Spleen (tissue), 11 donors: ENCODE measurements at regions not wholly inside any gene's neighbourhood (a gene's known extent, or its start where the extent isn't known, plus 50 kb on each side); places are given as distances from the start of the nearest gene placed in this dataset.

Experiments used
- DNase-seq: peaks from one replicate; pipeline ENCODE4 v3.0.0-alpha.2; 2020
- H3K27ac ChIP-seq, 8 donors: fragments of 200-600 bp; sonication (generic) in 7 of 8; 1 replicate in 4 of 8; 2 replicates in 4 of 8; pipeline versions ENCODE4 v1.5.0 to v1.8.0; 2016 to 2021; ENCODE audit warnings: inconsistent platforms in 4 of 8, mild to moderate bottlenecking in 4 of 8, moderate library complexity in 1 of 8
- H3K27me3 ChIP-seq, 7 donors: fragments of 200-600 bp; sonication (generic) in 6 of 7; replicated peaks in 1 of 7; 1 replicate in 4 of 7; 2 replicates in 3 of 7; pipeline versions ENCODE4 v1.5.0 to v1.8.0; 2016 to 2021; ENCODE audit warnings: inconsistent platforms in 3 of 7, mild to moderate bottlenecking in 1 of 7
- H3K36me3 ChIP-seq, 6 donors: fragments of 200-600 bp; sonication (generic) in 5 of 6; 1 replicate in 4 of 6; 2 replicates in 2 of 6; pipeline versions ENCODE4 v1.5.0 to v1.8.0; 2016 to 2021; ENCODE audit warnings: inconsistent platforms in 2 of 6
- H3K4me1 ChIP-seq, 6 donors: fragments of 200-600 bp; sonication (generic) in 5 of 6; 1 replicate in 3 of 6; 2 replicates in 3 of 6; pipeline versions ENCODE4 v1.5.0 to v1.8.0; 2016 to 2021; ENCODE audit warnings: inconsistent platforms in 3 of 6
- H3K4me3 ChIP-seq, 8 donors: fragments of 200-600 bp; sonication (generic) in 7 of 8; 1 replicate in 4 of 8; 2 replicates in 4 of 8; pipeline versions ENCODE4 v1.5.0 to v1.8.0; 2016 to 2021; ENCODE audit warnings: inconsistent platforms in 4 of 8, mild to moderate bottlenecking in 4 of 8, moderate library complexity in 2 of 8
- H3K9me3 ChIP-seq, 8 donors: fragments of 200-600 bp; sonication (generic) in 7 of 8; 1 replicate in 4 of 8; 2 replicates in 4 of 8; pipeline versions ENCODE4 v1.5.0 to v1.8.0; 2016 to 2021; ENCODE audit warnings: inconsistent platforms in 4 of 8
- POLR2A ChIP-seq, 3 donors: fragments of 450-650 bp; IDR thresholded peaks; one replicate each; pipeline ENCODE4 v1.5.1; 2017; ENCODE audit warnings: antibody characterized with exemption in 3 of 3, mild to moderate bottlenecking in 1 of 3
- POLR2AphosphoS5 ChIP-seq, 3 donors: sonication (generic); formaldehyde crosslinking; IDR thresholded peaks; one replicate each; pipeline ENCODE4 v1.5.1; 2017; ENCODE audit warnings: antibody characterized with exemption in 3 of 3
- WGBS, 5 donors: extraction: QIAGEN DNeasy Blood & Tissue Kit in 3 of 5; methylation state at CpG; one replicate each; pipeline versions ENCODE4 v1.1.5 to v1.1.7; 2013 to 2018; 5-methylcytosine and 5-hydroxymethylcytosine counted together
- intact Hi-C: fragments of 100-400 bp; cut with DNase I; formaldehyde crosslinking; loops from one replicate; pipeline ENCODE4 v1.15.0; 2023; ENCODE audit warnings: low total_unique reads
- TF ChIP-seq, protein P1 (sequence below), 11 experiments: fragments of 200-600 bp in 7 of 11; fragments of 450-650 bp in 4 of 11; sonication (generic) in 4 of 11; IDR thresholded peaks in 8 of 11; conservative IDR thresholded peaks in 3 of 11; 1 replicate in 7 of 11; 2 replicates in 4 of 11; pipeline versions ENCODE4 v1.4.0 to v1.8.0; 2016 to 2021; ENCODE audit warnings: antibody characterized with exemption in 11 of 11, inconsistent platforms in 4 of 11, mild to moderate bottlenecking in 1 of 11
- donor health status: healthy with polysubstance abuse.
- donor health status: DM: no; HTN: no; CAD: no; lungs with moderate emphysema.
- donor health status: DM: no; HTN: no; CAD: no.
- donor health status: Bipolar disorder and iron deficiency.
- donor health status: healthy.
- donor health status: DM: no; HTN: no; CAD: no.
- donor health status: DM: yes; HTN: yes; CAD: no.

DNA sequence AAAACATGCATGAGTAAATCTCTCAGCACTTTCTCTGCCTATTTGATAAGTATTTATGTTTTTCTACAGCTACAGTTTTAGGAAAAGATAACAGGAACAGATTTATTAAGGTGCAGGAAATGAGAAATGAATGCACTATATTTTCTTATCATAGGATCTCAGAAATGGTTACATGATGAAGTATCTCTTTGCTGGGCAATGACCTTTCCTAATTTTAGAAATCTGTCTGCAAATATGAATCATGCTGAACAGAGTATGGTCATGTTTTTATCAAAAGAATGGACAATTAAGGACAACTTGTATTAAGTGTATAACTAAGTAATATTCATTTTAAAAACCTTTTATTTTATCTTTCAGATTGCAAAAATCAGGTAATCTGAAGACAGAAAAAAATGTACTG is 53.8 kb upstream of the SPPL2A start:
- Histone ChIP-seq H3K4me3 (no peak overlapping the region), H3K4me1 (no peaks in the 10 kb centered on the region)
- intact Hi-C loops: no loop called here

GRCh38 chr15:50815958-50816590 is 50.6 kb upstream of the SPPL2A start:
- TF ChIP-seq, protein P1, sequence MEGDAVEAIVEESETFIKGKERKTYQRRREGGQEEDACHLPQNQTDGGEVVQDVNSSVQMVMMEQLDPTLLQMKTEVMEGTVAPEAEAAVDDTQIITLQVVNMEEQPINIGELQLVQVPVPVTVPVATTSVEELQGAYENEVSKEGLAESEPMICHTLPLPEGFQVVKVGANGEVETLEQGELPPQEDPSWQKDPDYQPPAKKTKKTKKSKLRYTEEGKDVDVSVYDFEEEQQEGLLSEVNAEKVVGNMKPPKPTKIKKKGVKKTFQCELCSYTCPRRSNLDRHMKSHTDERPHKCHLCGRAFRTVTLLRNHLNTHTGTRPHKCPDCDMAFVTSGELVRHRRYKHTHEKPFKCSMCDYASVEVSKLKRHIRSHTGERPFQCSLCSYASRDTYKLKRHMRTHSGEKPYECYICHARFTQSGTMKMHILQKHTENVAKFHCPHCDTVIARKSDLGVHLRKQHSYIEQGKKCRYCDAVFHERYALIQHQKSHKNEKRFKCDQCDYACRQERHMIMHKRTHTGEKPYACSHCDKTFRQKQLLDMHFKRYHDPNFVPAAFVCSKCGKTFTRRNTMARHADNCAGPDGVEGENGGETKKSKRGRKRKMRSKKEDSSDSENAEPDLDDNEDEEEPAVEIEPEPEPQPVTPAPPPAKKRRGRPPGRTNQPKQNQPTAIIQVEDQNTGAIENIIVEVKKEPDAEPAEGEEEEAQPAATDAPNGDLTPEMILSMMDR (IDR thresholded peaks at IDR 0.05 in 8 of 11, conservative IDR thresholded peaks at IDR 0.05 in 3 of 11): no peak
- TF ChIP-seq POLR2A (IDR thresholded peaks at IDR 0.05): no peak
- no peak for TF ChIP-seq POLR2AphosphoS5 (IDR thresholded peaks at IDR 0.05)
- 70 to 85% (median 78%) methylated on average over 5 of the region's 5 CpGs for WGBS, 5 donors
- Histone ChIP-seq H3K36me3 (no peaks in the 10 kb centered on the region), H3K4me3 (no peak overlapping the region), H3K27me3 (no peaks in the 10 kb centered on the region), H3K27ac (no peak overlapping the region), H3K4me1 (no peaks in the 10 kb centered on the region), H3K9me3 (no peaks in the 10 kb centered on the region)
- DNase-seq: no peak
- intact Hi-C loops: no loop called here

More for the DNA sequence above, 53.8 kb upstream of the SPPL2A start:
- no peak overlapping the region for H3K27ac ChIP-seq
- H3K27me3 ChIP-seq: no peaks in the 10 kb centered on the region
- TF ChIP-seq, protein P1 (IDR thresholded peaks at IDR 0.05 in 8 of 11, conservative IDR thresholded peaks at IDR 0.05 in 3 of 11): no peak
- TF ChIP-seq POLR2A (IDR thresholded peaks at IDR 0.05): no peak
- no peak for TF ChIP-seq POLR2AphosphoS5 (IDR thresholded peaks at IDR 0.05)
- H3K36me3 ChIP-seq: no peaks in the 10 kb centered on the region
- DNase-seq: no peak
- H3K9me3 ChIP-seq: no peaks in the 10 kb centered on the region
